DOHH2 (cell line): ENCODE measurements at regions not wholly inside any gene's neighbourhood (a gene's known extent, or its start where the extent isn't known, plus 50 kb on each side); places are given as distances from the start of the nearest gene placed in this dataset.

Source experiments
- H3F3A ChIP-seq: fragments of 200-600 bp; sonication (generic), shearing (Covaris generic); 2 replicates; pipeline ENCODE4 v1.6.0; 2016; ENCODE audit warnings: antibody characterized with exemption, mild to moderate bottlenecking; ENCODE audit not compliant: control insufficient read depth, insufficient read depth
- H3K27ac ChIP-seq: fragments of 200-600 bp; sonication (generic); 2 replicates; pipeline ENCODE4 v1.5.1; 2014; ENCODE audit warnings: low read depth, mild to moderate bottlenecking, low read length, moderate library complexity
- H3K27me3 ChIP-seq: fragments of 200-600 bp; sonication (generic); 2 replicates; pipeline ENCODE4 v1.6.1; 2014; ENCODE audit warnings: mild to moderate bottlenecking, low read length, mixed read lengths; ENCODE audit not compliant: control insufficient read depth
- H3K36me3 ChIP-seq: fragments of 200-600 bp; sonication (generic); 2 replicates; pipeline ENCODE4 v1.6.1; 2014; ENCODE audit warnings: mild to moderate bottlenecking, low read length, moderate library complexity, mixed read lengths; ENCODE audit not compliant: control insufficient read depth
- H3K4me1 ChIP-seq: fragments of 200-600 bp; sonication (generic); 2 replicates; pipeline ENCODE4 v1.6.1; 2014; ENCODE audit warnings: mild to moderate bottlenecking, low read length, mixed read lengths; ENCODE audit not compliant: control insufficient read depth
- H3K4me2 ChIP-seq: fragments of 200-600 bp; sonication (generic); 2 replicates; pipeline ENCODE4 v1.6.0; 2014; ENCODE audit warnings: mild to moderate bottlenecking, low read length, moderate library complexity
- H3K4me3 ChIP-seq: fragments of 200-600 bp; sonication (generic); 2 replicates; pipeline ENCODE4 v1.5.1; 2014; ENCODE audit warnings: mild to moderate bottlenecking, low read length, mixed read lengths
- H3K79me2 ChIP-seq: fragments of 200-600 bp; sonication (generic); 2 replicates; pipeline ENCODE4 v1.6.1; 2014; ENCODE audit warnings: mild to moderate bottlenecking, low read length, mixed read lengths; ENCODE audit not compliant: control insufficient read depth
- H3K9me2 ChIP-seq: fragments of 200-600 bp; sonication (generic); replicated peaks from 2 replicates; pipeline ENCODE4 v1.6.1; 2014; ENCODE audit warnings: mild to moderate bottlenecking, low read length, mixed read lengths; ENCODE audit not compliant: control insufficient read depth
- H3K9me3 ChIP-seq: fragments of 200-600 bp; sonication (generic); 2 replicates; pipeline ENCODE4 v1.6.1; 2014; ENCODE audit warnings: antibody characterized with exemption, low read length, mixed read lengths; ENCODE audit not compliant: control insufficient read depth, insufficient read depth
- H4K20me1 ChIP-seq: fragments of 200-600 bp; sonication (generic); 2 replicates; pipeline ENCODE4 v1.6.0; 2014; ENCODE audit warnings: low read depth, mild to moderate bottlenecking, antibody characterized with exemption, low read length, moderate library complexity; ENCODE audit not compliant: control insufficient read depth, insufficient read depth
- CTCF ChIP-seq: fragments of 200-600 bp; sonication (generic); IDR thresholded peaks from one replicate; pipeline ENCODE4 v1.5.1; 2014; ENCODE audit warnings: antibody characterized with exemption, mild to moderate bottlenecking, low read depth, low read length; ENCODE audit not compliant: poor library complexity, severe bottlenecking
- EZH2phosphoT487 ChIP-seq: fragments of 200-600 bp; sonication (generic); IDR thresholded peaks from 2 replicates; pipeline ENCODE4 v1.6.1; 2017; ENCODE audit warnings: borderline replicate concordance, mild to moderate bottlenecking, antibody characterized with exemption, low read length, moderate library complexity, mixed read lengths

GRCh38 chr7:17063045-17063383 is 181.2 kb upstream of the AGR3 start:
- no peaks in the 10 kb centered on the region for H4K20me1 ChIP-seq
- peaks cover 23% of the 10 kb centered on the region for H3K4me1 ChIP-seq
- H3K36me3 ChIP-seq: no peaks in the 10 kb centered on the region
- no peak overlapping the region for H3K4me3 ChIP-seq
- H3K4me2 ChIP-seq: no peak overlapping the region
- no peaks in the 10 kb centered on the region for H3K27me3 ChIP-seq
- no peaks in the 10 kb centered on the region for H3F3A ChIP-seq
- no peaks in the 10 kb centered on the region for H3K9me3 ChIP-seq
- no peak for TF ChIP-seq CTCF
- TF ChIP-seq EZH2phosphoT487: no peak
- no peaks in the 10 kb centered on the region for H3K79me2 ChIP-seq
- no peaks in the 10 kb centered on the region for H3K9me2 ChIP-seq
- no peak overlapping the region for H3K27ac ChIP-seq

DNA sequence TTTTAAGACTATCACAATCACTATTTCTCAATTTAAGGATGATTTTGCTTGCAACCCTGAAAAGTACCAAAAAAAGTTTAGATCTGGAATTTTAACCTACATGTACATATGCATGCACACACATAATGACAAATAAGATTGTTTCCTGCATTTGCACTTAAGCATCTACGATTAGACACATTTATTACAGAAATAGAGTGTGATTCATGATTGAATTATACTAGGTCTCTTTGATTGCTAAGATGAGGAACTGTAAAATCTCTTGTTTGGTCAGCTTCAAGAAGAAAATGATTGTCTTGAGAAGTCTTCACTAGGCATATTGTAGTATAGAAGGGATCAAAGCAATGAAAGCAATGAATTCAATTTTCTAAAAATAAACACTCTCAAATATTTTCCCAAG is 185.9 kb upstream of the AGR3 start:
- no peak for TF ChIP-seq CTCF
- TF ChIP-seq EZH2phosphoT487: no peak
- no peaks in the 10 kb centered on the region for H3F3A ChIP-seq
- H4K20me1 ChIP-seq: no peaks in the 10 kb centered on the region
- no peaks in the 10 kb centered on the region for H3K9me3 ChIP-seq
- no peaks in the 10 kb centered on the region; the same call in 1 of the 2 replicates for H3K4me1 ChIP-seq
- no peak overlapping the region for H3K27ac ChIP-seq
- peaks cover 8% of the 10 kb centered on the region; the same call in 1 of the 2 replicates for H3K27me3 ChIP-seq
- no peaks in the 10 kb centered on the region for H3K36me3 ChIP-seq
- H3K79me2 ChIP-seq: no peaks in the 10 kb centered on the region
- H3K4me3 ChIP-seq: no peak overlapping the region
- H3K4me2 ChIP-seq: no peak overlapping the region
- H3K9me2 ChIP-seq: no peaks in the 10 kb centered on the region

DNA sequence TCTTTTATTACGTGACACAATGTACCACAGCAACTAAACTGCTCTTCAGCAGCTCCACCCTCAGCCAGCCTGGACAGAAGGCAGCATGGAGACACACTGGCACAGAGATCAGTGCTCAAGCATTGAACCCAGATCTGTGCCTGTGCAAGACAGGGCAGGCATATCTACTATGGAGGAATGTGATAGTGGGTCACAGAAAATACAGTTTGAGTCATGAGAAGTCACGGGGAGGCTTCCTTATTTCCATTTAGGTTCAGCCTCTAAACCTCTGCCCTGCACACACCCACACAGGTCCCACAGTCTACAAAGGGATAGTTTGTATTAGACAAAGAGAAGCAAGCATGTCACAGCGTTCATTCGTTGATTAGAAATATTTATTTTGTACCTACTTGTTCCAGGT is 187.4 kb upstream of the AGR3 start:
- H3K4me1 ChIP-seq: no peaks in the 10 kb centered on the region
- no peak overlapping the region for H3K27ac ChIP-seq
- H3K27me3 ChIP-seq: peaks cover 8% of the 10 kb centered on the region; the same call in 1 of the 2 replicates
- H3K4me3 ChIP-seq: no peak overlapping the region
- H3K36me3 ChIP-seq: no peaks in the 10 kb centered on the region
- TF ChIP-seq CTCF: no peak
- H3K79me2 ChIP-seq: no peaks in the 10 kb centered on the region
- H3F3A ChIP-seq: no peaks in the 10 kb centered on the region
- no peaks in the 10 kb centered on the region for H4K20me1 ChIP-seq
- H3K4me2 ChIP-seq: no peak overlapping the region
- H3K9me2 ChIP-seq: no peaks in the 10 kb centered on the region
- H3K9me3 ChIP-seq: no peaks in the 10 kb centered on the region

GRCh38 chr7:17070231-17070708 is 188.5 kb upstream of the AGR3 start:
- no peaks in the 10 kb centered on the region for H4K20me1 ChIP-seq
- H3K4me3 ChIP-seq: no peak overlapping the region
- no peak for TF ChIP-seq EZH2phosphoT487
- TF ChIP-seq CTCF: no peak
- no peak overlapping the region for H3K27ac ChIP-seq
- H3K79me2 ChIP-seq: no peaks in the 10 kb centered on the region
- peaks cover 8% of the 10 kb centered on the region; the same call in 1 of the 2 replicates for H3K27me3 ChIP-seq
- H3F3A ChIP-seq: no peaks in the 10 kb centered on the region
- H3K4me1 ChIP-seq: no peaks in the 10 kb centered on the region
- H3K4me2 ChIP-seq: no peak overlapping the region
- H3K9me3 ChIP-seq: no peaks in the 10 kb centered on the region
- H3K9me2 ChIP-seq: no peaks in the 10 kb centered on the region
- no peaks in the 10 kb centered on the region for H3K36me3 ChIP-seq
